ENCODE measurements at regions not wholly inside any gene's neighbourhood (a gene's known extent, or its start where the extent isn't known, plus 50 kb on each side); places are given as distances from the start of the nearest gene placed in this dataset.

DNA sequence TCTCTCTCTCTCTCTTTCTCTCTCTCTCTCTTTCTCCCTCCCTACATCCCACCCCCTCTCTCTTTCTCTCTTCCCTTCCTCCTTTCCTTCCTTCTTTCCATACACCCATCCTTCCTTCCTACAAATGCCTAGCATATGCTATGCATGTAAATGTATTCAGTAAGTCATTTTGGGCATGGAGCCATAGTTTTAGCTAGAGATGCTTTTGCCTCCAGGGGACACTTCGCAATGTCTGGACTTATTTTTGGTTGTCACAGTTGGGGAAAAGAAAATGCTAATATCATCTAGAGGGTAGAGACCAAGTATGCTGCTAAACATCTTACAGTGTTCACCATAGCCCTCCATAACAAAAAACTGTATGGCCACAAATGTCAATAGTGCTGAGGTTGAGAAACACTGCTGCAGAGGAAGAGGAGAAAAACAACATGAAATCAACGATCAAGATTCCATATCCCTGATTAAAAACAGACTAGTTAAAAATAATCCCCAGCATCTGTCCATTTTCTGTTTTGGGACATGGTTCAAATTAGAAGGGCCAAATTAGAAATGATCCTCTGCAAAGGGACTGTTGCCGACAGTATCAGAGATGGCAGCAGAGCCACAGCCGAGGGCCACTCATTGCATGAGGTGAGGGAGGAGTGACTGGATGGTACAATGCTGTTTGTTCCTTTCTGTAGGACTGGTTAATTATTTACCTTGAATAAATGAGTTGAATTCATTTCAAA lies 152.7 kb downstream of the SH3BGRL2 start:
- Histone ChIP-seq H3K4ac (ENCODE audit: low read length) (no peak overlapping the region), H3K4me3 (ENCODE audit: low read length in 2 of 2) (no peak overlapping the region), H2BK5ac (ENCODE audit: low read length) (no peak overlapping the region), H4K91ac (ENCODE audit: low read depth, low read length, poor library complexity) (no peak overlapping the region), H3K79me1 (ENCODE audit: low read depth, low read length) (no peaks in the 10 kb centered on the region), H2BK120ac (ENCODE audit: low read depth, low read length) (no peak overlapping the region), H3K27ac (replicated peaks; ENCODE audit: low read length) (no peak overlapping the region), H3K4me2 (ENCODE audit: insufficient read depth, low read length, poor library complexity, severe bottlenecking) (no peak overlapping the region), H4K8ac (ENCODE audit: low read depth, low read length) (no peak overlapping the region), H3K9me3 (replicated peaks in 1 of 2; ENCODE audit: control insufficient read depth in 2 of 2, insufficient read depth in 1 of 2, low read depth in 1 of 2, low read length in 2 of 2) (no peaks in the 10 kb centered on the region), H3K23ac (ENCODE audit: low read depth, low read length, poor library complexity) (no peak overlapping the region), H3K9ac (ENCODE audit: low read depth, low read length, poor library complexity) (no peak overlapping the region), H2AK5ac (ENCODE audit: low read depth, low read length) (no peak overlapping the region), H3K18ac (ENCODE audit: low read length) (no peak overlapping the region), H2BK12ac (ENCODE audit: low read length) (no peak overlapping the region), H3K4me1 (ENCODE audit: control insufficient read depth in 2 of 2, insufficient read depth in 1 of 2, low read depth in 1 of 2, low read length in 2 of 2) (peaks cover 1 to 4% of the 10 kb centered on the region in 2 donors), H2BK15ac (ENCODE audit: low read length) (no peak overlapping the region), H2AFZ (ENCODE audit: low read length) (no peak overlapping the region), H3K36me3 (replicated peaks in 1 of 2; ENCODE audit: control insufficient read depth in 2 of 2, insufficient read depth in 2 of 2, low read length in 2 of 2) (no peaks in the 10 kb centered on the region), H3K27me3 (ENCODE audit: control insufficient read depth in 3 of 3, insufficient read depth in 3 of 3, low read depth in 1 of 3, low read length in 3 of 3) (peaks cover 0 to 31% (median 0%) of the 10 kb centered on the region in 3 experiments), H3K14ac (ENCODE audit: low read length) (no peak overlapping the region)
- WGBS, 2 donors (ENCODE audit: extremely low coverage in 2 of 2, insufficient read length in 2 of 2, insufficient replicate concordance in 1 of 2), result no CpG with 5 or more reads among the region's 4 CpGs
- no peak for DNase-seq (ENCODE audit: low spot score)

DNA sequence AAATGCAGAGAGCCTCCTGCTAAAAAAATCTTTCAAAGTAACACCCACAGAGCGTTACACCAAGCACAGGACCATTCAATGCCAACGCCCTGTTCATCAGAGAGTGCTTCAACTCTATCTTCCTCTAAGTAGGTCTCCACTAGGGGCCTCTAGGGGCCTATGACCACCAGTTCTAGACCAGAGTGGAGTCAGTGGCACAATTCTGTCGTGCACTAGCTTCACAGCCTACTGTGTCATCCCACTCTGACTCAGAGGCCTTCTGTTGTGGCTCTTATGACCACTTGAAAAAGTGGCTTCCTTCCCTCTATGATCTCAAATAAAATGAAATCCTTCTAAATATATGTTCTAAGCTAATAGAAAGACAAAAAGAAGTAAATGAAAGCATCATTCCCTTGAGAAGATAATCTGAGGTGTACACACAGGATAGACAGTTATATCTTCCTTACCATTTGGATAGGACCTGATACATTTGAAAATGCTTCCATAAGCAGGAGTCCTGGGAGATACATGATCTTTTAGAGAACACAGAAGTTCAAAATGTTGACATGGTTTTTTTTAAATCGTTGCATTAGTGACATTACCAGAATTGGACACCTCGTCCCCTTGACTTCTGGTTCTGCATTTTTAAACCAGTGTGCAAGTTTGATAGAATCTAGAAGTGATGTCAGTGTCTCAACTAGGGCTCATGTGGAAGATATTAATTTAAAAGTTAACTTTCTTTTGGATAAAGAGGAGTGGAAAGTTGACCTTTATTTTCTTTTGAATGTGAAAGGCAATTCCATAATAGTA lies 151.9 kb downstream of the SH3BGRL2 start:
- H3K4me2 ChIP-seq (ENCODE audit: insufficient read depth, low read length, poor library complexity, severe bottlenecking), result no peak overlapping the region
- no peak overlapping the region for H2BK120ac ChIP-seq (ENCODE audit: low read depth, low read length)
- H3K23ac ChIP-seq (ENCODE audit: low read depth, low read length, poor library complexity), result no peak overlapping the region
- no peak overlapping the region for H3K4me3 ChIP-seq (ENCODE audit: low read length in 2 of 2)
- no peak overlapping the region for H2BK5ac ChIP-seq (ENCODE audit: low read length)
- no peak overlapping the region for H3K18ac ChIP-seq (ENCODE audit: low read length)
- H3K4ac ChIP-seq (ENCODE audit: low read length), result no peak overlapping the region
- H4K91ac ChIP-seq (ENCODE audit: low read depth, low read length, poor library complexity), result no peak overlapping the region
- H3K9ac ChIP-seq (ENCODE audit: low read depth, low read length, poor library complexity), result no peak overlapping the region
- no peak overlapping the region for H2AFZ ChIP-seq (ENCODE audit: low read length)
- H2BK15ac ChIP-seq (ENCODE audit: low read length), result no peak overlapping the region
- no peak overlapping the region for H2AK5ac ChIP-seq (ENCODE audit: low read depth, low read length)
- H3K4me1 ChIP-seq (ENCODE audit: control insufficient read depth in 2 of 2, insufficient read depth in 1 of 2, low read depth in 1 of 2, low read length in 2 of 2), result peaks cover 0 to 1% of the 10 kb centered on the region in 2 donors
- H3K79me1 ChIP-seq (ENCODE audit: low read depth, low read length), result no peaks in the 10 kb centered on the region
- no peak overlapping the region for H2BK12ac ChIP-seq (ENCODE audit: low read length)
- no peaks in the 10 kb centered on the region for H3K36me3 ChIP-seq (replicated peaks in 1 of 2; ENCODE audit: control insufficient read depth in 2 of 2, insufficient read depth in 2 of 2, low read length in 2 of 2)
- H3K27ac ChIP-seq (replicated peaks; ENCODE audit: low read length), result no peak overlapping the region
- no peak overlapping the region for H4K8ac ChIP-seq (ENCODE audit: low read depth, low read length)
- no peaks in the 10 kb centered on the region for H3K9me3 ChIP-seq (replicated peaks in 1 of 2; ENCODE audit: control insufficient read depth in 2 of 2, insufficient read depth in 1 of 2, low read depth in 1 of 2, low read length in 2 of 2)
- H3K14ac ChIP-seq (ENCODE audit: low read length), result no peak overlapping the region
- DNase-seq (ENCODE audit: low spot score), result no peak
- WGBS, 2 donors (ENCODE audit: extremely low coverage in 2 of 2, insufficient read length in 2 of 2, insufficient replicate concordance in 1 of 2), result no CpG with 5 or more reads among the region's 5 CpGs
- H3K27me3 ChIP-seq (ENCODE audit: control insufficient read depth in 3 of 3, insufficient read depth in 3 of 3, low read depth in 1 of 3, low read length in 3 of 3), result peaks cover 0 to 39% (median 0%) of the 10 kb centered on the region in 3 experiments

DNA sequence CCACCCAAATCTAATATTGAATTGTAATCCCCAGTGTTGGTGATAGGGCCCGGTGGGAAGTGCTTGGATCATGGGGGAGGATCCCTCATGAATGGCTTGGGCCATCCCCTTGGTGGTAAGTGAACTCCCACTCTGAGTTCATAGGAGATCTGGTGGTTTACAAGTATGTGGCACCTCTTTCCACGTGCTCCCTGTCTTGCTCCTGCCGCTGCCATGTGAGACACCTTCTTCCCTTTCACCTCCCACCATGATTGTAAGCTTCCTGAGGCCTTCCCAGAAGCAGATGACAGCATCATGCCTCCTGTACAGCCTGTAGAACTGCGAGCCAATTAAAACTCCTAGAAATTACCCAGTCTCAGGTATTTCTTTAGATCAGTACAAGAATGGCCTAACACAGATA lies 150.8 kb downstream of the SH3BGRL2 start:
- no peak overlapping the region for H2BK5ac ChIP-seq (ENCODE audit: low read length)
- no peaks in the 10 kb centered on the region for H3K9me3 ChIP-seq (replicated peaks in 1 of 2; ENCODE audit: control insufficient read depth in 2 of 2, insufficient read depth in 1 of 2, low read depth in 1 of 2, low read length in 2 of 2)
- H2BK12ac ChIP-seq (ENCODE audit: low read length), result no peak overlapping the region
- H4K8ac ChIP-seq (ENCODE audit: low read depth, low read length), result peak overlapping the region; percentile 45
- no peak overlapping the region for H3K4me2 ChIP-seq (ENCODE audit: insufficient read depth, low read length, poor library complexity, severe bottlenecking)
- H3K79me1 ChIP-seq (ENCODE audit: low read depth, low read length), result no peaks in the 10 kb centered on the region
- no peak overlapping the region for H3K27ac ChIP-seq (replicated peaks; ENCODE audit: low read length)
- no peak overlapping the region for H3K4ac ChIP-seq (ENCODE audit: low read length)
- H2AFZ ChIP-seq (ENCODE audit: low read length), result no peak overlapping the region
- H3K14ac ChIP-seq (ENCODE audit: low read length), result no peak overlapping the region
- no peak overlapping the region for H2BK15ac ChIP-seq (ENCODE audit: low read length)
- H3K23ac ChIP-seq (ENCODE audit: low read depth, low read length, poor library complexity), result no peak overlapping the region
- peaks cover 0 to 43% (median 0%) of the 10 kb centered on the region in 3 experiments for H3K27me3 ChIP-seq (ENCODE audit: control insufficient read depth in 3 of 3, insufficient read depth in 3 of 3, low read depth in 1 of 3, low read length in 3 of 3)
- no CpG with 5 or more reads among the region's 4 CpGs for WGBS, 2 donors (ENCODE audit: extremely low coverage in 2 of 2, insufficient read length in 2 of 2, insufficient replicate concordance in 1 of 2)
- H3K4me1 ChIP-seq (ENCODE audit: control insufficient read depth in 2 of 2, insufficient read depth in 1 of 2, low read depth in 1 of 2, low read length in 2 of 2), result no peaks in the 10 kb centered on the region
- no peak for DNase-seq (ENCODE audit: low spot score)
- no peak overlapping the region for H2AK5ac ChIP-seq (ENCODE audit: low read depth, low read length)
- no peak overlapping the region for H4K91ac ChIP-seq (ENCODE audit: low read depth, low read length, poor library complexity)
- H3K9ac ChIP-seq (ENCODE audit: low read depth, low read length, poor library complexity), result no peak overlapping the region
- no peak overlapping the region for H2BK120ac ChIP-seq (ENCODE audit: low read depth, low read length)
- peak overlapping the region; percentile 36 for H3K18ac ChIP-seq (ENCODE audit: low read length)
- H3K4me3 ChIP-seq (ENCODE audit: low read length in 2 of 2), result no peak overlapping the region
- no peaks in the 10 kb centered on the region for H3K36me3 ChIP-seq (replicated peaks in 1 of 2; ENCODE audit: control insufficient read depth in 2 of 2, insufficient read depth in 2 of 2, low read length in 2 of 2)

DNA sequence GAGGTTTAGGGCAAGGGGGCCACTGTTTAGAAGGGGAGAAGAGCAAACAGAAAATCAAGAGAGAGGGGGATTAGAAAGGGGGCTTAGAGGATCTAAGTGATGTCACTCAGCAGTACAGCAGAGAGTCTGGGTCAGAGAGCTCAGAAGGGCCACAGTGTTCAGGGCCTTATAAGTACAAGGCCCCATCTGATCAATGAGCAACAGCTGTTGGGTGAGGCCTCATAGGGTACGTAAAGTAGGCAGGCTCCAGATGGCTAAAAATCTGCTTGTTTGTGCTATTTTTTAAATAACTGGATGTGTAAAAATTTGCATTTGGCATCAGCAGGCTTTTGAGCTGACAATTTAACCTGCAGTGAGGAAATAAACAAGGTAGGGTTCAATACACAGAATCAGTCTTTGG lies 149.8 kb downstream of the SH3BGRL2 start:
- no peak overlapping the region for H3K23ac ChIP-seq (ENCODE audit: low read depth, low read length, poor library complexity)
- H3K9me3 ChIP-seq (replicated peaks in 1 of 2; ENCODE audit: control insufficient read depth in 2 of 2, insufficient read depth in 1 of 2, low read depth in 1 of 2, low read length in 2 of 2), result no peaks in the 10 kb centered on the region
- no peak overlapping the region for H3K4me3 ChIP-seq (ENCODE audit: low read length in 2 of 2)
- no peaks in the 10 kb centered on the region for H3K79me1 ChIP-seq (ENCODE audit: low read depth, low read length)
- H2BK12ac ChIP-seq (ENCODE audit: low read length), result no peak overlapping the region
- H2BK120ac ChIP-seq (ENCODE audit: low read depth, low read length), result no peak overlapping the region
- no peaks in the 10 kb centered on the region for H3K36me3 ChIP-seq (replicated peaks in 1 of 2; ENCODE audit: control insufficient read depth in 2 of 2, insufficient read depth in 2 of 2, low read length in 2 of 2)
- no peak overlapping the region for H2BK5ac ChIP-seq (ENCODE audit: low read length)
- peak overlapping the region; percentile 24 for H3K18ac ChIP-seq (ENCODE audit: low read length)
- no peak overlapping the region for H3K14ac ChIP-seq (ENCODE audit: low read length)
- H4K8ac ChIP-seq (ENCODE audit: low read depth, low read length), result no peak overlapping the region
- H4K91ac ChIP-seq (ENCODE audit: low read depth, low read length, poor library complexity), result no peak overlapping the region
- no peak overlapping the region for H3K27ac ChIP-seq (replicated peaks; ENCODE audit: low read length)
- H3K4me1 ChIP-seq (ENCODE audit: control insufficient read depth in 2 of 2, insufficient read depth in 1 of 2, low read depth in 1 of 2, low read length in 2 of 2), result no peaks in the 10 kb centered on the region
- no peak overlapping the region for H3K9ac ChIP-seq (ENCODE audit: low read depth, low read length, poor library complexity)
- WGBS, 2 donors (ENCODE audit: extremely low coverage in 2 of 2, insufficient read length in 2 of 2, insufficient replicate concordance in 1 of 2), result no CpG with 5 or more reads among the region's 1 CpG
- H2BK15ac ChIP-seq (ENCODE audit: low read length), result no peak overlapping the region
- no peak overlapping the region for H3K4ac ChIP-seq (ENCODE audit: low read length)
- no peak for DNase-seq (ENCODE audit: low spot score)
- no peak overlapping the region for H3K4me2 ChIP-seq (ENCODE audit: insufficient read depth, low read length, poor library complexity, severe bottlenecking)
- H2AFZ ChIP-seq (ENCODE audit: low read length), result no peak overlapping the region
- no peak overlapping the region for H2AK5ac ChIP-seq (ENCODE audit: low read depth, low read length)
- H3K27me3 ChIP-seq (ENCODE audit: control insufficient read depth in 3 of 3, insufficient read depth in 3 of 3, low read depth in 1 of 3, low read length in 3 of 3), result peaks cover 0 to 53% (median 0%) of the 10 kb centered on the region in 3 experiments
